ENCODE measurements at regions not wholly inside any gene's neighbourhood (a gene's known extent, or its start where the extent isn't known, plus 50 kb on each side); places are given as distances from the start of the nearest gene placed in this dataset.

GRCh38 chr3:193033226-193033780 is 115.6 kb upstream of the MB21D2 start:
- TF ChIP-seq MAX (IDR thresholded peaks at IDR 0.05) = no peak
- TF ChIP-seq YY1 (IDR thresholded peaks at IDR 0.05; ENCODE audit: low read depth) = no peak
- TF ChIP-seq EP300 (IDR thresholded peaks at IDR 0.05; ENCODE audit: borderline replicate concordance) = no peak
- no peak for TF ChIP-seq CEBPB (IDR thresholded peaks at IDR 0.05)
- no peak for TF ChIP-seq TEAD4 (IDR thresholded peaks at IDR 0.05)
- no peak for TF ChIP-seq REST (IDR thresholded peaks at IDR 0.05; ENCODE audit: low read depth)
- TF ChIP-seq TCF12 (IDR thresholded peaks at IDR 0.05; ENCODE audit: low read depth) = no peak
- no peak for TF ChIP-seq FOXM1 (IDR thresholded peaks at IDR 0.05; ENCODE audit: borderline replicate concordance, low read depth)
- TF ChIP-seq ZBTB7A (IDR thresholded peaks at IDR 0.05; ENCODE audit: low read depth) = no peak
- no peak for TF ChIP-seq RAD21 (IDR thresholded peaks at IDR 0.05; ENCODE audit: low read depth)
- TF ChIP-seq EGR1 (IDR thresholded peaks at IDR 0.05) = no peak
- TF ChIP-seq CREB1 (IDR thresholded peaks at IDR 0.05; ENCODE audit: low read depth) = no peak
- TF ChIP-seq NFIC (IDR thresholded peaks at IDR 0.05) = no peak
- TF ChIP-seq USF1 (IDR thresholded peaks at IDR 0.05) = no peak
- TF ChIP-seq TAF1 (IDR thresholded peaks at IDR 0.05; ENCODE audit: low read depth) = no peak

- no peak for TF ChIP-seq REST (IDR thresholded peaks at IDR 0.05; ENCODE audit: low read depth)
- no peak for TF ChIP-seq YY1 (IDR thresholded peaks at IDR 0.05; ENCODE audit: low read depth)
Measured at GRCh38 chr3:193039058-193039457, 121.4 kb upstream of the MB21D2 start.

GRCh38 chr3:193040836-193041672 is 123.4 kb upstream of the MB21D2 start:
- TF ChIP-seq RAD21 (IDR thresholded peaks at IDR 0.05; ENCODE audit: low read depth) (peak; percentile 77), TEAD4 (IDR thresholded peaks at IDR 0.05) (no peak)

- TF ChIP-seq CREB1 (IDR thresholded peaks at IDR 0.05; ENCODE audit: low read depth) (no peak), NFIC (IDR thresholded peaks at IDR 0.05) (no peak), YY1 (IDR thresholded peaks at IDR 0.05; ENCODE audit: low read depth) (no peak), USF1 (IDR thresholded peaks at IDR 0.05) (no peak), TEAD4 (IDR thresholded peaks at IDR 0.05) (no peak), CEBPB (IDR thresholded peaks at IDR 0.05) (no peak), FOXM1 (IDR thresholded peaks at IDR 0.05; ENCODE audit: borderline replicate concordance, low read depth) (no peak), RAD21 (IDR thresholded peaks at IDR 0.05; ENCODE audit: low read depth) (no peak), TAF1 (IDR thresholded peaks at IDR 0.05; ENCODE audit: low read depth) (no peak), ZBTB7A (IDR thresholded peaks at IDR 0.05; ENCODE audit: low read depth) (no peak), EP300 (IDR thresholded peaks at IDR 0.05; ENCODE audit: borderline replicate concordance) (no peak), REST (IDR thresholded peaks at IDR 0.05; ENCODE audit: low read depth) (no peak), EGR1 (IDR thresholded peaks at IDR 0.05) (no peak)
Measured at GRCh38 chr3:193046371-193046770, 128.7 kb upstream of the MB21D2 start.

- no peak for TF ChIP-seq RAD21 (IDR thresholded peaks at IDR 0.05; ENCODE audit: low read depth)
- TF ChIP-seq NFIC (IDR thresholded peaks at IDR 0.05) = no peak
- no peak for TF ChIP-seq ZBTB7A (IDR thresholded peaks at IDR 0.05; ENCODE audit: low read depth)
- no peak for TF ChIP-seq CREB1 (IDR thresholded peaks at IDR 0.05; ENCODE audit: low read depth)
- TF ChIP-seq REST (IDR thresholded peaks at IDR 0.05; ENCODE audit: low read depth) = no peak
- no peak for TF ChIP-seq EGR1 (IDR thresholded peaks at IDR 0.05)
- TF ChIP-seq TEAD4 (IDR thresholded peaks at IDR 0.05) = no peak
- TF ChIP-seq FOXM1 (IDR thresholded peaks at IDR 0.05; ENCODE audit: borderline replicate concordance, low read depth) = no peak
- no peak for TF ChIP-seq YY1 (IDR thresholded peaks at IDR 0.05; ENCODE audit: low read depth)
- TF ChIP-seq TCF12 (IDR thresholded peaks at IDR 0.05; ENCODE audit: low read depth) = no peak
- TF ChIP-seq CEBPB (IDR thresholded peaks at IDR 0.05) = no peak
- TF ChIP-seq MAX (IDR thresholded peaks at IDR 0.05) = no peak
- no peak for TF ChIP-seq TAF1 (IDR thresholded peaks at IDR 0.05; ENCODE audit: low read depth)
Measured at GRCh38 chr3:193048127-193048526, 130.5 kb upstream of the MB21D2 start.
